GM19239 (cell line): ENCODE measurements at regions not wholly inside any gene's neighbourhood (a gene's known extent, or its start where the extent isn't known, plus 50 kb on each side); places are given as distances from the start of the nearest gene placed in this dataset.

Experiments
- DNase-seq: peaks from one replicate; pipeline ENCODE4 v3.0.0; 2011; ENCODE audit warnings: low spot score; ENCODE audit not compliant: insufficient read length
- FAIRE-seq: peaks from 2 replicates; lab custom pipeline; 2011; peaks lifted over from hg19 to GRCh38; lab: Jason Lieb, UNC

DNA sequence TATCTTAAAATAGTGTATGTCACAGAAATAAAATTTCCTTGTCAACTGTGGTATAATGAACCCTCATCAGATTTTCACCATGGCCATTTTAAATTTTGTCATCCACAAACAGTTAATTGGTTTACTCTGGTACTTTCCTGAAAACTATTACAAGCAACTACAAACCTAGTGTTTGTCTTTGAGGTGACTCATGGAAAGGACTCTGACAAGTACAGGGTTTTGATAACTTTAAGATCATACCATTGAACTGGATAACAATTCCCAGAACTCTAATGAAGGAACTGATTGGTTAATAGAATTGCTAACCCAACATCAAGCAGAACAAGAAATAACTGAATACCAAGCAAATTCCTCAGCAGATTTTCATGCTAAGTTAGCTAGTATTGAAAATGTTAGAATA, 237.7 kb upstream of the IPO5 start:
- DNase-seq = no peak

DNA sequence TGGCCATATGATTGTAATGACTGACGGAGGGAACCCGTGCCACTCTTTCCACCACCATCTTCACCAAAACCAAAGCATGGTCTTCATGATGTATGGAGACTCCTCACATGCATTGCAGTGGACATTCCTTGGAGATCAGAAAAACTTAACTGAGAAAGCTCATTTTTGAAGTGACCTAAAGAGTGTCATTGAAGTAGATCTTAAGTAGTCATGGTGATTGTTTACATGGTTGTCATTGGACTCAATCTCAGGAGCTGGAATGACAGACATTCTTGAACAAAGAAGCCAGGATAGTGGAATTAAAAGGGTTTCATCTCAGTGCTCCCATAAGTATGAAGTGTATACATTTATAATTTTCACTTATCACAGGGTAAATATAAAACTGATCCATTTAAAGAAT, 236.7 kb upstream of the IPO5 start:
- FAIRE-seq (no peak), DNase-seq (no peak)

More for the DNA sequence above, 237.7 kb upstream of the IPO5 start:
- FAIRE-seq = no peak

DNA sequence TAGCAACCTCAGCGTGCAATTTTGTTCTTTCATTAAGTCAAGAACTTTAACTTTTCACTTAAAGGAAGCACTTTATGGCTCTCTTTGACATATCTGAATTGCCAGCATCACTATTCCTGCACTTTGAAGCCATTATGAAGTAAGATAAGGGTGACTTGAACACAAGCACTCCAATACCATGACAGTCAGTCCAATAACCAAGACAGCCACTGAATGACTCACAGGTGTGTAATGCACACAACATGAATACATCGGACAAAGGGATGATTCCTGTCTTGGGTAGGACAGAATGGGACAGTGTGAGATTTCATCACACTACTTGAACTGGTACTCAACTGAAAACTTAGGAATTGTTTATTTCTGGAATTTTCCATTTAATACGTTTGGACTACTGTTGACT, 233.7 kb upstream of the IPO5 start:
- FAIRE-seq (no peak), DNase-seq (no peak)

DNA sequence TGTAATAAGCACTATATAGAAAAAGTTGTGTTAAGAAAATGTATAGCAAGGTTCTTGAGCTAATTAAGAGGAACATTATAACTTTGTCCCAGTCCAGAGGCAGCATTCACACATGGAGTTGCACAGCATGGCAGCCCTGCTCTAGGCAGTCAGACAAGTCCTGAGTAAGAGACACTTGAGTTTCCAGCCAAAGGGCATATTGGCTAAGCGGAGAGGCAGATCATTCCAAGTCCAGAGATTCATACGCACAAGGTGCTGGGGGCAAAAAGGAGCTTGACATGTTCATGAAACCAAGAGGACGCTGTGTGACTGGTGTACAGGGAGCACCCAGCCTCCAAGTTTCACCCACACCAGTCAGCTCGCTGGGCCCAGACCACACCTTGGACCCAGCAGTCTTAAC, 232.6 kb upstream of the IPO5 start:
- no peak for FAIRE-seq
- no peak for DNase-seq

DNA sequence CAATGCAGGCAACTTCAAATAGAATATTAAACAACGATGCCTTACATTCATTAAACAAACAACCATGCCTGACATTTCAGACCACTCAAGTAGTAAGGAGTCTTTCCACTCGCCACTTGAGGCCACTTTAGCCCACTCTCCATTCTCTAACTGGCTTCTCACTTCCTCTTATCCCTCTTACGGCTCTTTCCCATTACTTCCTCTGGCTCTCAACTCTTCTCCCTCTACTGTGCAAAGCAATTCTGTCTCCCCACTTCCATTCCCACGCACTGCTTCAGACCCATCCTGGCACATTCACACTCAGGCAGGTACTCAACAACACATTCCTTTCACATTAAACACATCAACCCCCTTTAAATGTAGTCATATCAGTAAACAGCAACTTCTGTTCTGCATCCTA, 229.8 kb upstream of the IPO5 start:
- FAIRE-seq (no peak), DNase-seq (no peak)

DNA sequence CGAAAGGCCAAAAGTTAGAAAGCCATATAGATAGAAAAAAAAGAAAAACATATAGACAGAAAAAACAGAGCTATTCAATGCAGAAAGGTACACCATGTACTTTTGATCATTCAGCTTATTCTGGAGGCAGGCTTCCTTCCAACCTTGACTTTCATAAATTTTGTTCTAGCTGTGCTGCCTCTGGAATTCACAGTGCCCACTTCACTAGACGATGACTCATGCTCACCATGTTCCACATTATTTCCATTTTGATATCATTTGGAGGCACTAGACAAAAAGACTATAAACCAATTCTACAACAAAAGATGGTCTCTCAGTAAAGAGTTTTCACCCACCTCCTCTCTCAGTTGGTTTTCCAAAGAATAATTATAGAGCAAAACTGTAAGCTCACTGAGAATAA, 229.0 kb upstream of the IPO5 start:
- DNase-seq (no peak), FAIRE-seq (no peak)

DNA sequence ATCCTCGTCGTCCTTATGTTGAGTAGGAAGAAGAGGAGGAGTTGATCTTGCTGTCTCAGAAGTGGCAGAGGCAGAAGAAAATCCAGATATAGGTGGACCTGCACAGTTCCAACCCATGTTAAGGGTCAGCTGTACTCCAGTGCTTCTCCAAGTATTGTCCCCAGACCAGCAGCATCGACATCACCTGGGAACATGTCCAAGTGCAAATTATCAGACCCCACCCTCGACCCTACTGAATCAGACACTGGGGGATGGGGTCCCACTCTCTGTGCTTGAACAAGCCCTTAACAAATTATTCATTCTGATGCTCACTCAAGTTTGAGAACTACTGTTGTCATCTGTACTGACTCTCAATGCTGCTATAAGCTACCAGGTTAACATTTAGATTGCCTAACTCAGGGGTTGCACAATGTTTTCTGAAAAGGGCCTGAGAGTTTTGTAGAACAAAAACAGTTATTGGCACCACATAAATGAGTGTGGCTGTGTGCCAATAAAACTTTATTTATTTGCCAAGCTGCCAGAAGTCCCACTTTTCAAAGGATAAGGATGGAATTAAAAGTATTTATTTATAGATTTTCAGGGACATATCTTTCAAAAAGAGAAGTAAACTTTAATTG, 226.7 kb upstream of the IPO5 start:
- no peak for FAIRE-seq

DNA sequence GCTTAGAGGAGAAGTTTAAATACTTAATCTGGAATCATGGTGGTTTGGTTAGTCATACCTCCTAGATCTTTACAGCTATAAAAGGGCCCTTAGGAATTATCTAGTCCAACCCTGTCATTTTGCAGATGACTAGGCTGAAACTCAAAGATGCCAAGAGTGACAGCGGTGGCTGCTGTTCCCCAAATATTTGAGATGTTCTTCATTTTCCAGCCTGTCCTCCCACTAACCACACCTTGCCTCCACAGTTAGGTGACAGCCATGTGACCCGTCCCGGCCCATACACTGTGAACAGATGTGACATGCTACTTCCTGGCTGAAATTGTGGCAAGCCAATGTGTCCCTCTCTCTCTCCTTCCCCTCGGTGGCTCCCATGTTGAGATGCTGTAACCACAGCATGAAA, 225.5 kb upstream of the IPO5 start:
- no peak for DNase-seq
- no peak for FAIRE-seq

More for the DNA sequence above, 226.7 kb upstream of the IPO5 start:
- no peak for DNase-seq

DNA sequence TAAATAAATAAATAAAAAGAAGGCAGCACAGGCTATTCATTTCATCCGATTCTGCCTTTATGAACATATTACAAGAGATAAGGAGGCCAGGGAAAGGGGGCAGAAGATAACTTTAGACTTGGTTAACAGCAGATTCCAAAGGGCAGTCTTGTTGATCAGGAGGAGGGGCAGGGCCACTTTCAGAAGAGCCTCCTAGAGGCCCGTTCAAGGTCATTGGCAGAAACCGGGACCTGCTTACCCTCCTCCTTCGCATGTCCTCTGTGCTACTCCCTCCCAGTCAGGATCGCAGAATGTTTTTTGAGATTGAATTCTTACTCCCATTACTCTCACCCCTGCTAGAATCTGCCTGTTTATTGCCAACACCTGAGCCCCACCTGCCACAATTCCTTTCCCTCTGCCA, 217.0 kb upstream of the IPO5 start:
- FAIRE-seq = no peak
- DNase-seq = no peak

DNA sequence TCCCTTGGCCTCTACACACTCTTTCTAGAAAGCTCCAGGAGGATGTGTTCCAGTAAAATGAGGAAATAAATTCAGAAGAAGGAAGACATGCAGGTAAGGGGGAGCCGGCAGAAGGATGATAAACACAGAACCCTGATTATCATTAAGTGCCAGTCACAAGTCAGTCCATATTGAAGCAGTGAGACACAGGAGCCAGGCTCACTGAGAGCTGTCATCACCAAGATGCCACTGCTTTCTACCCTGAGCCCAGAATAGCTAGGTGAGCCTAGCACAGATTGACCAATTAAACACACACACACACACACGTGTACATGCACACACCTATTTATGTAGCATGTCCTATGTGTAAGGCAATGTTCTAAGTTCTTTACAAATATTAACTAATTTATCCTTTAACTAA, 211.4 kb upstream of the IPO5 start:
- no peak for DNase-seq
- no peak for FAIRE-seq

DNA sequence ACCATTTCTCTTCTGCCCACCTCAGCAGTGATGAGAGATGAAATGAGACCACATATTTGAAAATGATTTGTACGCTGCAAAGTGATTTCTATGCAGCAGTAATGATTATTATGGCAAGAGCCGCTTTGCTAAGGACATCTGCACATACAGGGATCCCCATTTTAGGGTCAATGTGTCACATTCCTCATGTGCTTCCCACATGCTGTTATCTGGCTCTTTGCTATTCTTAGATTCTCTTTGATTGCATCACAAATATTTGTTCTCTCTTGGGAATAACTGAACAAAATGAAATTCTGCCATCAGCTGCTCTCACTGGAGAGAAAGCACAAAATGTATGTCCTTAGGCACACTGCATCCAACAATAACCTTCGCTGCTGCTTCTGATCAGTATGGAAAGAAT, 209.5 kb upstream of the IPO5 start:
- DNase-seq = no peak
- no peak for FAIRE-seq

DNA sequence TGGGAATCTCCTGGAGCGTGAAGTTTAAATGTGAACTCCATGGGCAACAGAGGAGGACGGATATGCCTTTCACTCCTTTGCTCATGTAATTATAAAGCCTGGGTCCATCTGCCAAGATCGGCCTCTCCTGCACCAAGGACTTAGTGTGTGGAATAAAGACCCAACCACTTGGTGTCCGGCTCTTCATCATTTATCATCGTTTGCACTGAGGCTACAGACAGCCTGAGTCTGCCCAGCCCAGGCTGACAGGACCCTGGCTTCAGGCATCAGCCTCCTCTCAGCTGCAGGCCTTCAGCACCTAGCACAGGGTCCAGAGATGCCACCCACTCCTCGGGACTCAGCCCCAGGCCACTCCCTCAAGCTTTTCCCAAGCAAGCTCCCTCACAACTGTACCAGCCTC, 206.8 kb upstream of the IPO5 start:
- DNase-seq = no peak
- no peak for FAIRE-seq

DNA sequence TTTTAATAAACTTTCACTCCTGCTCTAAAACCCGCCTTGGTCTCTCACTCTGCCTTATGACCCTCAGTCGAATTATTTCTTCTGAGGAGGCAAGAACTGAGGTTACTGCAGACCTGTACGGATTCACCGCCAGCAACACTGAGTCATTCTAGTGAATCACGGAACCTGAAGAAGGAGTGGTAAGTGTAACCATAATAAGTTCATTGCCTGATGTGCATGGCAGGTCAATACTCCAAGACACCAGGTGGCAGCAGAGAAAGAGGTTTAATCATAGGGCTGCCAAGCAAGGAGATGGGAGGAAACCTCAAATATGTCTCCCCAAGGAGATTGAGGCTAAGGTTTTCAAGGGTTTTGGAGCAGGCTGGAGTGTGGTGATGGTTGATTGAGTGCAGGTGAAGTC, 204.3 kb upstream of the IPO5 start:
- DNase-seq (no peak), FAIRE-seq (no peak)

DNA sequence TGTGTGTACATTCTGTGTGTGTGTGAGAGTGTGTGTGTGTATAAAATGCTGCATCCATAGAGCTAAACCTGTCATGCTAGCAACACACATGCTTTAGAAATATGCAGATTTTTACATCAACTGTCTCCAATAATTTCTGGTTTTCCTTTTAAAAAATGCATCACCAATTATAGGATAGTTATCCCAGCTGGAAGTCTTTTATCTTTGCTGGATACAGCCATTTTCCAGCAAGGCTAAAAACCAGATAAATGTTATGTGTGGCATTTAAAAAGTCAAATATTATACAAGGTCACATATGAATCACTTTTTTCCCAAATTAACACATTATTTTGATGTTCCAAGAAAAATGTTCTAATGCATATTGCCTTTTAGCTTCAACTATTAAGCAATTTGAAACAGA, 202.0 kb upstream of the IPO5 start:
- no peak for DNase-seq
- FAIRE-seq = no peak

DNA sequence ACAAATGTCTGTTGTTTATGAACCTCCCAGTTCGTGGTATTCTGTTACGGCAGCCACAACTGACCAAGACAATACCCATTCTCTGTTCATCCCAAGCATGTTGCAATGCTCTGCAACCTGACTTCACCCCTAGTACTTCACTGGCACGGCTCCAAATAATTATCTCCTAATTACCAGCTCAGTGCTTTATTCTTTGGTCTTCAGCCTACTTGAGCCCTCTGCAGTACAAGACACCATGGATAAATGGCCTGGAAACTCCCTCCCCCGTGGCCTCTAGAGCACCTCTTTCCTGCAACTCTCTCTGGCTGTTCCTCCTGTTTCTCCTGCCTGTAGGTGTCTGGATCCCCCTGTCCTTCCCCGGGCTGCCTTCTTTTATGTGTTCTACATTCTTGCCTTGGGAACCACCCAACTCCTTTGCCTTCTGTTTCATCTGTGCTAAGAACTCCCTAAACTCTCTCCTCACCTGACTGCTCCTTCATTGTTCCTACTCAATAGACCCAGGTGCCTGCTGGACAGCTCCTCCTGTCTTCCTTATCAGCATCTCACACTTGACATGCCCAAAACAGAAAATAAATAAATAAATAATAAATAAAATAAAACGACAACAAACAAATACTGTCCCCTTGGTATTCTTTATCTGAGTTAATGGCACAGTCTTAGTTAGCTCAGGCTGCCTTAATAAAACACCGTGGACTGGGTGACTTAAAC, 200.4 kb upstream of the IPO5 start:
- no peak for FAIRE-seq
- DNase-seq = no peak

DNA sequence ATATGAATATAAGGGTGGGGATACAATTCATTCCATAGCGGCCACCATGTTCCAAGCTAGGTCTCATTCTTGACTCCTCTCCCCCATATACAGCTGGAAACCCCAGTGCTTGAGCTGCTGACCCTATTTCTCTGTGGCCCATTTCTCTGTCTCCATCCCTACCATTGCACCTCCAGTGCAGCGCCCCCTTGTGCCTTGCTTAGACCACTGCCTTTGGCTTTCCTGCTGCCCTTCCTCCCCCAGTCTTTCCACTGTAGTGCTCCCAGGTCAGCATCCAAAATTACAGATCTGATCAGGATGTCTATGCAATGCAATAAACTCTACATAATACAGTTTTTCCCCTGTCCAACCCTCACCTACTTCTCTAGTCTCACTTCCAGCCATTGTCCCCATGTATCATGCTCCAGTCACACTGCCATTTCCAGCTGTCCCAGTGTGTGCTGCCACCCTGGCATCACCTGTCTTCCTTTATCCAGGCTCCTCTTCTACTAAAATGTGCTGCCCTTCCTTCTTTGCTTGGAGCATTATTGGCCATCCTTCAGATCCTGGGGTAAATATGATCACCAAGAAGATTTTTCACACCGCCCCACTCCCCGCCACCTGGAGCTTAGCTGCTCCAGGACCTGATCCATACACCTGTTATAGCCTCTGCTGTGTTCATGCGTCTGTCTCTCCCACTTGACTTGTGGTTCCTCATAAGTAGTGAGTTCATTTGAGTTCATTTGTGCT, 199.4 kb upstream of the IPO5 start:
- DNase-seq = no peak
- no peak for FAIRE-seq

DNA sequence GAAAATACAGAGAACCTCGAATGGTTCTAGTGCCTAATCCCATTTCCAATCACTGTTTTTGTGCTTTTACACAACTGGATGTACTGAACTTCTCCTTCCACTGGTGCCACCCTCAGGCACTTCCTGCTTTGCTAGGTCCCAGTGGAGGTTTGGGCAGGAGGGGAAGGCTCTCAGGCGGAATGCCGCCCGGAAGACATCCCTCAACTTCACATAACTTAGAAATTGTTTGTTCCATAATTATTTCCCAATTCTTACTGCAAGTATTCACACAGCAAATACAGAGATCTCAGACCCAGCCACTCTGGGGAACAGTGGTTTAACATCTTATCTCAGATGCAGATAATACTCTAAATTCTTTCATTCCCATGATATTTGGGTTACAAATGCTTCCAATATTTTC, 195.7 kb upstream of the IPO5 start:
- no peak for FAIRE-seq
- no peak for DNase-seq

DNA sequence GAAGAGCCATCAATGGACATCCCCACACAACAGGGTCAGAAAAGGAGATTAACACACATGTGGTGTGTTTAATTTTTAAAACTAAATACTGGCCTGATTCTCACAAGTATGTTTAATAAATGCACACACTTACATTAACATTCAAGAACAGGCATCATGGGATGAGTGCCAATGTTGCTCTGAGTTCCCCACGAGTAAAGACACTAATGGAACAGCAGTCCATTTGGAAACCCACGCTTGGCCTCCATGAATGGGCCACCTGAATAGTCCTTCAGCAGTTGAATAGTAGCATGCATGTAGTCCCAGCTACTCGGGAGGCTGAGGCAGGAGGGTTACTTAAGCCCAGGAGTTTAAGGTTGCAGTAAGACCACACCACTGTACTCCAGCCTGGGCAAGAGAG, 195.2 kb upstream of the IPO5 start:
- DNase-seq = no peak
- FAIRE-seq = no peak

DNA sequence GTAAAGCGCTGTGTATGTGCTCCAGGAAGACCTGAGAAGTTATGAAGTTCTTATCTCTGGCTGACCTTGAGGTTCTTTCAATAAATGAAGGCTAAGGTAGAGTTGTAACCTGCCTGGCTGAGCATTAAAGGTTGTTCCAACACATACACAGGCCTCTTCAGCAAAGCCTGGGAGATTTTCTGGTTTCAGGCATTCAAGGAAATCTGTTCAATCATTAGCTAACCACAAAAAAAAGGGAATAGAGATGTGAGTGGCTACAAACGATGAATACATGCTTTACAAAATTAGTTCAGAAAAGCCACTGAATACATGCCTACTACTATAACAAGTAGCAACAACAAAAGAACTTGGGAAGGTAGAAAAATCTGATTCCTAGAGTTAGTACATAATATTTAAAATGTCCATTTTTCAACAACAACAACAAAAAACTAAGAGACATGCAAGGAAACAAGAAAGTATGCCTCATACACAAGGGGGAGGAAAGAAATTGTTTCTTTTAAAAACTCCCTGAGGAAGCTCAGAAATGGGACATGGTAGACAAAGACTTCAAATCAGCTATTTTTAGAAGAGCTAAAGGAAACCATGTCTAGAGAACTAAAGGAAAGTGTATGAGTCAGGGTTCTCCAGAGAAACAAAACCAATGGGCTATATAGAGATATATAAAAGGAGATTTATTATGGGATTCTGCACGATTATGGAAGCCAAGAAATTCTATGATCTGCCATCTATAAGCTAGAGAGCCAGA, 191.5 kb upstream of the IPO5 start:
- FAIRE-seq (no peak), DNase-seq (no peak)

DNA sequence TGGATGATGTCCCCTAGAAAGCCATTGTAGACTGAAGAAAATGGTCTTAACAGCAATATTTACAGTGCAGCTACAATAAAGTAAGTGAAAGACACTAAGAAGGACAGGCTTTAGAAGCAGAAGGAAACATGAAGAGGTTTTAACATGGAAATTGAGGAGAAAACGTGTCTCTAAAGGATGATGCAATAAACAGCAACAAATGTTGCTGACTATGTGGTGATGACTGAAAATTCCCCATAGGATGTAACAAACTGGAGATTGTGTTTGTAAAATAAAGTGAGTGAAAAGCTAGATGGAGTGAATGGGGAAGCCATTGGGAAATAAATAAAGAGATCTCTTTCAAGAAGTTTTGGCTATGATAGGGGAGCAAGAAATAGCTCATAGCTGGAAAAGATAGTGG, 186.7 kb upstream of the IPO5 start:
- DNase-seq = no peak
- no peak for FAIRE-seq

DNA sequence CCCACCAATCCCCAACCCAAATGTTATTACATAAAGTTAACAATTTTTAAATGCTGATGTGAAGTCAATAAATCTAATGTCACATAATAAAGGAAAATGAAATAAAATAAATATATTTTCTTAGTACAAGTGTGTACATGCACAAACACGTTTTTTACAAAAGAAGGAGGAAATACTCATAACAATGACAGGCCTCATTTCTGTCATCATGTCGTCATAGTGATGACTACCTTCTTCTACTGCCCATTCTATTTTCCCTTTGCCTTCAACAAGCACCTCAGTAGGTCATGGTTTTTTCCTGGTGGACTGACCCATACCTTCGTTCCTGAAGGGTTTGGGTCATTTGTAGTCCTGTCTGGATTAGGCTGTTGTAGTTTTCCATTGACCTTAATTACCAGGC, 185.3 kb upstream of the IPO5 start:
- FAIRE-seq (no peak), DNase-seq (no peak)
